A673 (cell line): ENCODE measurements at regions not wholly inside any gene's neighbourhood (a gene's known extent, or its start where the extent isn't known, plus 50 kb on each side); places are given as distances from the start of the nearest gene placed in this dataset.
"Not testable (repeated sequence)": the region's sequence is repeated elsewhere in the genome, so short reads cannot be mapped to it uniquely, and the experiment has no call there.

Experiments
- BruUV-seq: library from RNA; stranded (reverse); fragments of 400-500 nt; replicated peaks from 2 replicates; lab custom pipeline; 2021; lab: Mats Ljungman, UMichigan
- CTCF ChIA-PET: fragments of 300-600 bp; sonication (Branson Sonifier 250); formaldehyde crosslinking; loops from one replicate; lab custom pipeline; 2022; ENCODE audit warnings: antibody characterized with exemption; lab: Charles Lee
- POLR2A ChIA-PET: fragments of 300-600 bp; sonication (Branson Sonifier 250); formaldehyde crosslinking; loops from one replicate; lab custom pipeline; 2022; ENCODE audit warnings: antibody characterized with exemption; ENCODE audit not compliant: low non-redundant PET; lab: Charles Lee
- DNase-seq: peaks from one replicate; pipeline ENCODE4 v3.0.0-alpha.2; 2015; ENCODE audit warnings: low spot score
- H3K27ac ChIP-seq: fragments of 200-600 bp; sonication (generic); 2 replicates; pipeline ENCODE4 v1.5.1; 2016; ENCODE audit warnings: mixed run types, low read depth, mild to moderate bottlenecking, mixed read lengths, antibody characterized with exemption, low read length; ENCODE audit not compliant: poor library complexity, severe bottlenecking
- H3K27me3 ChIP-seq: fragments of 200-600 bp; sonication (generic); replicated peaks from 2 replicates; pipeline ENCODE4 v1.6.1; 2017; ENCODE audit warnings: mixed run types, low read depth, mild to moderate bottlenecking, mixed read lengths, antibody characterized with exemption, low read length; ENCODE audit not compliant: insufficient read depth, poor library complexity
- H3K36me3 ChIP-seq: fragments of 200-600 bp; sonication (generic); 2 replicates; pipeline ENCODE4 v1.6.1; 2016; ENCODE audit warnings: mixed run types, mild to moderate bottlenecking, mixed read lengths, antibody characterized with exemption, low read length; ENCODE audit not compliant: insufficient read depth, poor library complexity, severe bottlenecking
- H3K4me1 ChIP-seq: fragments of 200-600 bp; sonication (generic); 2 replicates; pipeline ENCODE4 v1.6.1; 2017; ENCODE audit warnings: mixed run types, mild to moderate bottlenecking, mixed read lengths, antibody characterized with exemption, low read length; ENCODE audit not compliant: insufficient read depth, poor library complexity, severe bottlenecking
- H3K4me3 ChIP-seq: fragments of 200-600 bp; sonication (generic); 2 replicates; pipeline ENCODE4 v1.5.1; 2016; ENCODE audit warnings: low read depth, mixed run types, mild to moderate bottlenecking, mixed read lengths, low read length; ENCODE audit not compliant: poor library complexity, severe bottlenecking
- H3K9me3 ChIP-seq: fragments of 200-600 bp; sonication (generic); 2 replicates; pipeline ENCODE4 v1.6.1; 2016; ENCODE audit warnings: mixed run types, low read depth, mild to moderate bottlenecking, mixed read lengths, antibody characterized with exemption, low read length; ENCODE audit not compliant: poor library complexity, severe bottlenecking
- intact Hi-C: fragments of 100-400 bp; cut with micrococcal nuclease; formaldehyde crosslinking; loops from one replicate; pipeline ENCODE4 v1.10.0; 2022; ENCODE audit not compliant: unreplicated experiment

DNA sequence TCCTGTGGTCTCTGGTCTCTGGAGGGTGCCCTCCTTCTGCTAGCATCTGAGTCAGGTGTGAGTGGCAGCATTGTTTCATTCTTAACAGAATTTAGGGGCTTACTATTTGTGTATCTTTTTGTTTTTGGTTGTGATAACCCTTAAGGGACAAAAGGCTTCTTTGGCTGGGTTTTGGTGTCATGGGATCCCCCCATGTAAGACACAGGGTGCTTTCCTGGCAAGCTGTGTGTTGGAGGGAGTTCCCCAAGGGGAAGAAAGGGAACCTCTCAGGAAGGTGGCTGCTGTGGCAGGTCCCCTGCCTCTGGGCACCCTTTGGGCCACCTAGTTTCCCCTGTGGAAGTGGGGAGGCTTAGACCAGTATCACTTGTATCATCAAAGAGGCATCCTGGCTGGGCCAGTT lies 4459.6 kb upstream of the OR11H1 start:
- DNase-seq, H3K36me3 ChIP-seq, CTCF ChIA-PET, H3K27ac ChIP-seq, H3K27me3 ChIP-seq, BruUV-seq, intact Hi-C loops, POLR2A ChIA-PET, H3K4me3 ChIP-seq, H3K4me1 ChIP-seq: not testable (repeated sequence)
- peaks cover 35% of the 10 kb centered on the region for H3K9me3 ChIP-seq
